ENCODE measurements at regions not wholly inside any gene's neighbourhood (a gene's known extent, or its start where the extent isn't known, plus 50 kb on each side); places are given as distances from the start of the nearest gene placed in this dataset.

GRCh38 chr3:153744889-153745288 is 376.3 kb upstream of the ARHGEF26 start:
- TF ChIP-seq POLR2A (IDR thresholded peaks at IDR 0.05; ENCODE audit: borderline replicate concordance, extremely low read depth, insufficient read depth, insufficient read length), result no peak
- TF ChIP-seq CTCF (IDR thresholded peaks at IDR 0.05 in 2 of 3, conservative IDR thresholded peaks at IDR 0.05 in 1 of 3; ENCODE audit: borderline replicate concordance in 1 of 3, insufficient read depth in 1 of 3, low read depth in 2 of 3, low read length in 2 of 3), result no peak
- TF ChIP-seq POLR2AphosphoS5 (IDR thresholded peaks at IDR 0.05; ENCODE audit: low read depth, low read length), result no peak
- TF ChIP-seq MAX (IDR thresholded peaks at IDR 0.05), result no peak
- no peak for TF ChIP-seq EZH2phosphoT487 (IDR thresholded peaks at IDR 0.05; ENCODE audit: borderline replicate concordance)
- no peak for TF ChIP-seq SIN3A (IDR thresholded peaks at IDR 0.05; ENCODE audit: low read depth)
- no peak for TF ChIP-seq CEBPB (IDR thresholded peaks at IDR 0.05; ENCODE audit: low read depth)
- no peak for TF ChIP-seq EZH2 (IDR thresholded peaks at IDR 0.05)
- TF ChIP-seq RAD21 (IDR thresholded peaks at IDR 0.05; ENCODE audit: low read depth), result no peak
- TF ChIP-seq TCF7L2 (IDR thresholded peaks at IDR 0.05; ENCODE audit: borderline replicate concordance, extremely low read depth, insufficient read depth, insufficient read length), result no peak

Data from HCT116 (cell line).